HL-60 (cell line): ENCODE measurements at regions not wholly inside any gene's neighbourhood (a gene's known extent, or its start where the extent isn't known, plus 50 kb on each side); places are given as distances from the start of the nearest gene placed in this dataset.

Experiments
- CTCF ChIP-seq: IDR thresholded peaks from one replicate; pipeline ENCODE4 v1.5.1; 2011; ENCODE audit warnings: low read length, control low read depth, inconsistent platforms; ENCODE audit not compliant: insufficient read depth
- POLR2AphosphoS5 ChIP-seq: IDR thresholded peaks from 2 replicates; pipeline ENCODE4 v1.6.1; 2012; ENCODE audit warnings: low read depth

DNA sequence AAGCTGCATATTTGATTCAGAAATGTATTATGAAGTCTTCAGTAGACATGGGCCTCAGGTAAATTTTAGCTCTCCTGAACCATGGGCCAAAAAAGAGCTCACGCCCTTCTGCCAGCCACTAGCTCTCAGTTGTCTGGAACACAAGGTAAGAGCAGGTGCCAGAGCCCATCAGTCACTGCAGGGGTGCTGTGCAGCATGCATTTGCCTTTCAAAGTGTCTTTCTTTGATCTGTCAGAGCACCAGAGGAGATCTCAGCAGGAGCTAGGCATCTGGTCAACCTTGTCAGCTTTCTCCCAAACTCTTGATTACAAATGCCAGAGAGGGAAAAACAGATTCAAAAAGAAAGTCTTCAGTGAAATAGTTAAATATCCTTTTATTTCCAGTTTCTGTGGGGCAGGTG lies 332.3 kb downstream of the COL11A1 start:
- TF ChIP-seq CTCF (no peak), POLR2AphosphoS5 (no peak)
